B cell (primary cell): ENCODE measurements at regions not wholly inside any gene's neighbourhood (a gene's known extent, or its start where the extent isn't known, plus 50 kb on each side); places are given as distances from the start of the nearest gene placed in this dataset.

Experiments
- ATAC-seq: fragments of 200-7000 bp; cut with Tn5 transposase; one replicate; pipeline ENCODE4 v1.10.0; 2021; ENCODE audit warnings: low read depth, mild to moderate bottlenecking, moderate number of reproducible peaks, moderate library complexity
- CTCF ChIA-PET: fragments of 350-600 bp; sonication (Branson Sonifier 250); formaldehyde crosslinking; loops from one replicate; lab custom pipeline; 2021; ENCODE audit warnings: antibody characterized with exemption, inconsistent platforms; lab: Charles Lee
- POLR2A ChIA-PET: fragments of 350-600 bp; sonication (Branson Sonifier 250); formaldehyde crosslinking; loops from one replicate; lab custom pipeline; 2021; ENCODE audit warnings: antibody characterized with exemption; lab: Charles Lee
- DNase-seq: peaks from one replicate; pipeline ENCODE4 v3.0.0; 2013
- H2AFZ ChIP-seq: 2 replicates; pipeline ENCODE4 v1.6.1; 2012; ENCODE audit warnings: mild to moderate bottlenecking, low read depth, low read length; ENCODE audit not compliant: insufficient read depth, poor library complexity, severe bottlenecking
- H3K27ac ChIP-seq, 2 donors: 1 replicate in 1 of 2; 2 replicates in 1 of 2; pipeline ENCODE4 v1.5.1; 2012 to 2013; ENCODE audit warnings: low read length in 2 of 2, mild to moderate bottlenecking in 2 of 2, moderate library complexity in 1 of 2
- H3K27me3 ChIP-seq, 4 experiments: fragments of 200-600 bp in 1 of 4; sonication (generic) in 1 of 4; replicated peaks in 1 of 4; 1 replicate in 2 of 4; 2 replicates in 2 of 4; pipeline versions ENCODE4 v1.6.1 to v1.7.0; 2013 to 2016; ENCODE audit warnings: low read length in 3 of 4, mild to moderate bottlenecking in 2 of 4, mixed read lengths in 1 of 4, moderate library complexity in 1 of 4; ENCODE audit not compliant: insufficient read depth in 4 of 4, control insufficient read depth in 3 of 4; ENCODE audit errors: control extremely low read depth in 1 of 4
- H3K36me3 ChIP-seq, 2 experiments: replicated peaks in 1 of 2; 1 replicate in 1 of 2; 2 replicates in 1 of 2; pipeline versions ENCODE4 v1.6.1 to v1.7.1; 2013; ENCODE audit warnings: low read length in 1 of 2; ENCODE audit not compliant: insufficient read depth in 2 of 2, control insufficient read depth in 1 of 2; ENCODE audit errors: control extremely low read depth in 1 of 2, extremely low read depth in 1 of 2
- H3K4me1 ChIP-seq, 2 donors: fragments of 200-600 bp in 1 of 2; sonication (generic) in 1 of 2; 1 replicate in 1 of 2; 2 replicates in 1 of 2; pipeline versions ENCODE4 v1.5.1 to v1.6.1; 2013 to 2017; ENCODE audit warnings: low read length in 2 of 2; ENCODE audit not compliant: control insufficient read depth in 2 of 2, insufficient read depth in 2 of 2
- H3K4me2 ChIP-seq: replicated peaks from 2 replicates; pipeline ENCODE3; 2012; ENCODE audit warnings: mild to moderate bottlenecking, low read depth, low read length; ENCODE audit not compliant: poor library complexity, severe bottlenecking
- H3K4me3 ChIP-seq, 5 experiments: fragments of 200-600 bp in 1 of 5; sonication (generic) in 1 of 5; 1 replicate in 3 of 5; 2 replicates in 2 of 5; pipeline versions ENCODE4 v1.5.1 to v1.7.0; 2011 to 2016; ENCODE audit warnings: low read length in 4 of 5, mild to moderate bottlenecking in 4 of 5, low read depth in 2 of 5, control low read depth in 1 of 5, moderate library complexity in 1 of 5; ENCODE audit not compliant: insufficient read depth in 1 of 5; ENCODE audit errors: control extremely low read depth in 1 of 5, extremely low read depth in 1 of 5
- H3K79me2 ChIP-seq: fragments of 200-600 bp; sonication (generic); one replicate; pipeline ENCODE4 v1.6.0; 2016; ENCODE audit warnings: low read length; ENCODE audit not compliant: control insufficient read depth, insufficient read depth
- H3K9ac ChIP-seq: fragments of 200-600 bp; sonication (generic); 2 replicates; pipeline ENCODE4 v1.6.1; 2017; ENCODE audit warnings: mild to moderate bottlenecking, low read length, moderate library complexity
- H3K9me3 ChIP-seq, 3 donors: one replicate each; pipeline versions ENCODE4 v1.6.1 to v1.7.1; 2013; ENCODE audit warnings: low read length in 2 of 3; ENCODE audit not compliant: control insufficient read depth in 2 of 3, insufficient read depth in 1 of 3; ENCODE audit errors: control extremely low read depth in 1 of 3
- H4K20me1 ChIP-seq: 2 replicates; pipeline ENCODE4 v1.6.0; 2012; ENCODE audit warnings: mild to moderate bottlenecking, low read length; ENCODE audit not compliant: insufficient read depth, control insufficient read depth, poor library complexity, severe bottlenecking
- H3K27ac Mint-ChIP-seq: one replicate; pipeline ENCODE4 v1.8.0; 2021; ENCODE audit warnings: mixed read lengths
- H3K27me3 Mint-ChIP-seq: one replicate; pipeline ENCODE4 v1.8.0; 2021; ENCODE audit warnings: mixed read lengths
- H3K4me1 Mint-ChIP-seq: one replicate; pipeline ENCODE4 v1.8.0; 2021; ENCODE audit warnings: mixed read lengths
- H3K4me3 Mint-ChIP-seq: one replicate; pipeline ENCODE4 v1.8.0; 2021; ENCODE audit warnings: mixed read lengths
- H3K9me3 Mint-ChIP-seq: one replicate; pipeline ENCODE4 v1.8.0; 2022; ENCODE audit warnings: mixed read lengths; ENCODE audit not compliant: insufficient read depth
- CTCF ChIP-seq: fragments of 200-600 bp; IDR thresholded peaks from one replicate; pipeline ENCODE4 v1.8.0; 2022; ENCODE audit warnings: antibody characterized with exemption, mild to moderate bottlenecking
- EZH2 ChIP-seq: IDR thresholded peaks from 2 replicates; pipeline ENCODE4 v1.6.1; 2012; ENCODE audit warnings: borderline replicate concordance, low read depth, mild to moderate bottlenecking, moderate library complexity, low read length; ENCODE audit not compliant: insufficient read depth, poor library complexity, severe bottlenecking
- WGBS: methylation state at CpG from one replicate; pipeline ENCODE4 v1.1.5; 2013; ENCODE audit warnings: missing lambda C conversion rate; ENCODE audit not compliant: insufficient coverage; 5-methylcytosine and 5-hydroxymethylcytosine counted together
- intact Hi-C: fragments of 100-400 bp; cut with micrococcal nuclease; formaldehyde crosslinking; loops from one replicate; pipeline ENCODE4 v1.10.0; 2022

GRCh38 chr2:126836761-126837679 is 61.7 kb upstream of the TEX51 start:
- Mint-ChIP-seq H3K4me1 (no peaks in the 10 kb centered on the region), H3K4me3 (no peak overlapping the region), H3K27me3 (peaks cover 17% of the 10 kb centered on the region), H3K9me3 (no peaks in the 10 kb centered on the region), H3K27ac (no peak overlapping the region)
- ChIA-PET CTCF (no interaction called here), POLR2A (no interaction called here)
- H3K79me2 ChIP-seq = no peaks in the 10 kb centered on the region
- H3K9ac ChIP-seq = no peak overlapping the region
- H3K4me2 ChIP-seq = no peak overlapping the region
- intact Hi-C loops = no loop called here
- ATAC-seq (no peak), DNase-seq (no peak)
- peaks cover 0 to 4% (median 0%) of the 10 kb centered on the region in 3 donors for H3K9me3 ChIP-seq
- no peak overlapping the region for H3K27ac ChIP-seq
- no peaks in the 10 kb centered on the region for H3K36me3 ChIP-seq
- no peak overlapping the region for H2AFZ ChIP-seq
- no peak for TF ChIP-seq EZH2
- no peak for TF ChIP-seq CTCF
- H3K4me1 ChIP-seq = no peaks in the 10 kb centered on the region
- WGBS = 88% methylated on average over 16 of the region's 20 CpGs
- H4K20me1 ChIP-seq = no peaks in the 10 kb centered on the region
- H3K4me3 ChIP-seq = no peak overlapping the region
- H3K27me3 ChIP-seq = peaks cover 0 to 6% (median 0%) of the 10 kb centered on the region in 4 experiments
